ENCODE measurements at regions not wholly inside any gene's neighbourhood (a gene's known extent, or its start where the extent isn't known, plus 50 kb on each side); places are given as distances from the start of the nearest gene placed in this dataset.

GRCh38 chr12:125403843-125404242 lies 338.6 kb downstream of the AACS start:
- TF ChIP-seq GATA2 (IDR thresholded peaks at IDR 0.05; ENCODE audit: low read depth, low read length) (no peak), GATA3 (IDR thresholded peaks at IDR 0.05; ENCODE audit: low read depth, low read length) (no peak)

Data from SH-SY5Y (cell line).